Endothelial cell (in vitro differentiated cells): ENCODE measurements at regions not wholly inside any gene's neighbourhood (a gene's known extent, or its start where the extent isn't known, plus 50 kb on each side); places are given as distances from the start of the nearest gene placed in this dataset.
A peak's percentile ranks its signal among the peaks of the same experiment; 100 is the strongest.

Experiments
- DNase-seq: peaks from one replicate; pipeline ENCODE4 v3.0.0; 2021; ENCODE audit warnings: low spot score
- H3K27ac Mint-ChIP-seq: one replicate; pipeline ENCODE4 v1.8.0; 2021; ENCODE audit warnings: mixed read lengths, inconsistent platforms; ENCODE audit not compliant: unreplicated experiment
- H3K27me3 Mint-ChIP-seq: one replicate; pipeline ENCODE4 v1.8.0; 2021; ENCODE audit warnings: mild to moderate bottlenecking, moderate library complexity, mixed read lengths, inconsistent platforms; ENCODE audit not compliant: unreplicated experiment
- H3K36me3 Mint-ChIP-seq: one replicate; pipeline ENCODE4 v1.8.0; 2021; ENCODE audit warnings: mild to moderate bottlenecking, low read depth, mixed read lengths, inconsistent platforms; ENCODE audit not compliant: unreplicated experiment
- H3K4me1 Mint-ChIP-seq: one replicate; pipeline ENCODE4 v1.8.0; 2021; ENCODE audit warnings: mild to moderate bottlenecking, mixed read lengths, inconsistent platforms; ENCODE audit not compliant: unreplicated experiment
- H3K4me3 Mint-ChIP-seq: one replicate; pipeline ENCODE4 v1.8.0; 2021; ENCODE audit warnings: mild to moderate bottlenecking, mixed read lengths, inconsistent platforms; ENCODE audit not compliant: unreplicated experiment
- H3K9me3 Mint-ChIP-seq: one replicate; pipeline ENCODE4 v1.8.0; 2021; ENCODE audit warnings: mixed read lengths, inconsistent platforms; ENCODE audit not compliant: unreplicated experiment
- TF ChIP-seq, protein P1 (sequence below): fragments of 200-600 bp; sonication (generic); IDR thresholded peaks from one replicate; pipeline ENCODE4 v1.5.0; 2021; ENCODE audit warnings: antibody characterized with exemption; ENCODE audit not compliant: unreplicated experiment

DNA sequence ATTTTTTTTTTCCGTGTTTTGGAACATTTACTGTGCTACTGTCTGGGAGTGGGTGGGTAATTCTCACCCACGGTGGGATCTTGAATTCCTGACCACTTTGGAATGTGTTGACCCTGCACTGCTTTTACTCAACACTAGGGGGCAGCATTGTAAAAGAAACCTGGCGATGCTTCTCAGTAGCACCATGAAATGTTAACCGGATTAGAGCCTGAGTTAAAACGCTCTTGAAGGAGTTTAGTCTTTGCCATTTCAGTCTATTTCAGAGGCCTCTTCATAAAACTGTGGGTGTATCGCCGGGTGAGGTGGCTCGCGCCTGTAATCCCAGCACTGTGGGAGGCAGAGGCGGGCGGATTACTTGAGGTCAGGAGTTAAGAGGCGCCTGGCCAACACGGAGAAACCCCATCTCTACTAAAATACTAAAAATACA is 79.0 kb upstream of the PRNP start:
- DNase-seq = peak; percentile 64
- Mint-ChIP-seq H3K27ac (no peak overlapping the region), H3K27me3 (peaks cover 1% of the 10 kb centered on the region), H3K36me3 (no peaks in the 10 kb centered on the region), H3K4me3 (no peak overlapping the region), H3K4me1 (peaks cover 2% of the 10 kb centered on the region), H3K9me3 (no peaks in the 10 kb centered on the region)
- TF ChIP-seq, protein P1, sequence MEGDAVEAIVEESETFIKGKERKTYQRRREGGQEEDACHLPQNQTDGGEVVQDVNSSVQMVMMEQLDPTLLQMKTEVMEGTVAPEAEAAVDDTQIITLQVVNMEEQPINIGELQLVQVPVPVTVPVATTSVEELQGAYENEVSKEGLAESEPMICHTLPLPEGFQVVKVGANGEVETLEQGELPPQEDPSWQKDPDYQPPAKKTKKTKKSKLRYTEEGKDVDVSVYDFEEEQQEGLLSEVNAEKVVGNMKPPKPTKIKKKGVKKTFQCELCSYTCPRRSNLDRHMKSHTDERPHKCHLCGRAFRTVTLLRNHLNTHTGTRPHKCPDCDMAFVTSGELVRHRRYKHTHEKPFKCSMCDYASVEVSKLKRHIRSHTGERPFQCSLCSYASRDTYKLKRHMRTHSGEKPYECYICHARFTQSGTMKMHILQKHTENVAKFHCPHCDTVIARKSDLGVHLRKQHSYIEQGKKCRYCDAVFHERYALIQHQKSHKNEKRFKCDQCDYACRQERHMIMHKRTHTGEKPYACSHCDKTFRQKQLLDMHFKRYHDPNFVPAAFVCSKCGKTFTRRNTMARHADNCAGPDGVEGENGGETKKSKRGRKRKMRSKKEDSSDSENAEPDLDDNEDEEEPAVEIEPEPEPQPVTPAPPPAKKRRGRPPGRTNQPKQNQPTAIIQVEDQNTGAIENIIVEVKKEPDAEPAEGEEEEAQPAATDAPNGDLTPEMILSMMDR = peak; percentile 96

- no peaks in the 10 kb centered on the region for H3K9me3 Mint-ChIP-seq
These were observed 80.2 kb upstream of the PRNP start for GRCh38 chr20:4606051-4606450.

GRCh38 chr20:4605166-4605565 is 81.1 kb upstream of the PRNP start:
- peaks cover 2% of the 10 kb centered on the region for H3K4me1 Mint-ChIP-seq
- TF ChIP-seq, protein P1 = no peak
- no peaks in the 10 kb centered on the region for H3K9me3 Mint-ChIP-seq
- no peak for DNase-seq
- peaks cover 1% of the 10 kb centered on the region for H3K27me3 Mint-ChIP-seq
- H3K27ac Mint-ChIP-seq = no peak overlapping the region
- H3K36me3 Mint-ChIP-seq = no peaks in the 10 kb centered on the region
- H3K4me3 Mint-ChIP-seq = no peak overlapping the region

More at GRCh38 chr20:4606051-4606450, 80.2 kb upstream of the PRNP start:
- no peak overlapping the region for H3K27ac Mint-ChIP-seq
- H3K4me3 Mint-ChIP-seq = no peak overlapping the region
- no peak for DNase-seq
- no peaks in the 10 kb centered on the region for H3K36me3 Mint-ChIP-seq
- H3K27me3 Mint-ChIP-seq = peaks cover 1% of the 10 kb centered on the region
- TF ChIP-seq, protein P1 = no peak
- H3K4me1 Mint-ChIP-seq = peaks cover 2% of the 10 kb centered on the region

- TF ChIP-seq, protein P1 = no peak
- no peak overlapping the region for H3K4me3 Mint-ChIP-seq
- no peak overlapping the region for H3K27ac Mint-ChIP-seq
- H3K9me3 Mint-ChIP-seq = no peaks in the 10 kb centered on the region
- no peak for DNase-seq
- H3K27me3 Mint-ChIP-seq = peaks cover 1% of the 10 kb centered on the region
- no peaks in the 10 kb centered on the region for H3K36me3 Mint-ChIP-seq
- peaks cover 2% of the 10 kb centered on the region for H3K4me1 Mint-ChIP-seq
These were observed 81.7 kb upstream of the PRNP start for GRCh38 chr20:4604580-4604979.

DNA sequence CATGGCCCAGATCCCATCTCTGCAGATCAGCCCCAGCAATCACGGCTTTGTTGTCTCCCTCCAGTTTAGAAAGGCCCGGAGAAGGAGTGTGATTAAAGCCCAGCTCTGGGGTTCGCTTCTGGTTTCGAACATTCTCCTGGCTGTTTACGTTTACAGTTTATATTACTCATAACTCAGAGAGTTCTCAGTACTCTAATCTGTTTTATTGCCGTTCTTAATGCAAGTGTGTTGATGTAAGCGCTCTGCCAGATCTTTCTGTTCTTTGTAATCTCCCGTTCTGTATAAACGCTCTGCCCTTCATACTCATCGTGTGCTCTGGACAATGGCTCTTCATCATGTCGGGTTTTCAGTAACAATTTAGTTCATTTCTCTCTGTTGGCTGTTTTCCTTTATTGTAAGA is 82.5 kb upstream of the PRNP start:
- peaks cover 2% of the 10 kb centered on the region for H3K4me1 Mint-ChIP-seq
- H3K9me3 Mint-ChIP-seq = no peaks in the 10 kb centered on the region
- no peaks in the 10 kb centered on the region for H3K36me3 Mint-ChIP-seq
- TF ChIP-seq, protein P1 = no peak
- no peak overlapping the region for H3K4me3 Mint-ChIP-seq
- H3K27ac Mint-ChIP-seq = no peak overlapping the region
- no peaks in the 10 kb centered on the region for H3K27me3 Mint-ChIP-seq
- no peak for DNase-seq
